Suprapubic skin (tissue), 4 donors: ENCODE measurements at regions not wholly inside any gene's neighbourhood (a gene's known extent, or its start where the extent isn't known, plus 50 kb on each side); places are given as distances from the start of the nearest gene placed in this dataset.

Experiments used
- CTCF ChIP-seq, 2 donors: fragments of 200-600 bp in 1 of 2; fragments of 450-650 bp in 1 of 2; sonication (generic) in 1 of 2; IDR thresholded peaks; one replicate each; pipeline ENCODE4 v1.5.1; 2016 to 2019; ENCODE audit warnings: antibody characterized with exemption in 2 of 2, mild to moderate bottlenecking in 1 of 2, moderate library complexity in 1 of 2
- EP300 ChIP-seq: sonication (generic); formaldehyde crosslinking; IDR thresholded peaks from one replicate; pipeline ENCODE4 v1.6.1; 2017; ENCODE audit warnings: antibody characterized with exemption
- POLR2A ChIP-seq, 2 donors: fragments of 450-650 bp; IDR thresholded peaks; one replicate each; pipeline ENCODE4 v1.6.1; 2017; ENCODE audit warnings: antibody characterized with exemption in 2 of 2, mild to moderate bottlenecking in 2 of 2, moderate library complexity in 2 of 2
- POLR2AphosphoS5 ChIP-seq, 3 donors: sonication (generic); formaldehyde crosslinking; IDR thresholded peaks; one replicate each; pipeline ENCODE4 v1.6.1; 2017; ENCODE audit warnings: antibody characterized with exemption in 3 of 3

GRCh38 chr21:14889080-14889810 lies 175.6 kb downstream of the NRIP1 start:
- TF ChIP-seq CTCF (IDR thresholded peaks at IDR 0.05) (no peak), EP300 (no peak), POLR2A (IDR thresholded peaks at IDR 0.05) (no peak), POLR2AphosphoS5 (IDR thresholded peaks at IDR 0.05) (no peak)
